Neuronal stem cell (in vitro differentiated cells): ENCODE measurements at regions not wholly inside any gene's neighbourhood (a gene's known extent, or its start where the extent isn't known, plus 50 kb on each side); places are given as distances from the start of the nearest gene placed in this dataset.
A peak's percentile ranks its signal among the peaks of the same experiment; 100 is the strongest.

Source experiments
- DNase-seq: peaks from one replicate; pipeline ENCODE4 v3.0.0-alpha.2; 2013; ENCODE audit warnings: low spot score
- H2AFZ ChIP-seq: one replicate; pipeline ENCODE4 v1.6.1; 2013; ENCODE audit warnings: mild to moderate bottlenecking, low read length, inconsistent platforms
- H2AK5ac ChIP-seq: 2 replicates; pipeline ENCODE4 v1.6.1; 2013; ENCODE audit warnings: low read depth, mild to moderate bottlenecking, inconsistent platforms, low read length, moderate library complexity, mixed read lengths
- H2BK120ac ChIP-seq: 2 replicates; pipeline ENCODE4 v1.6.1; 2013; ENCODE audit warnings: low read depth, mild to moderate bottlenecking, inconsistent platforms, low read length, moderate library complexity, mixed read lengths
- H2BK12ac ChIP-seq: one replicate; pipeline ENCODE4 v1.6.1; 2013; ENCODE audit warnings: low read length, inconsistent platforms
- H2BK15ac ChIP-seq: 2 replicates; pipeline ENCODE4 v1.6.1; 2013; ENCODE audit warnings: mild to moderate bottlenecking, low read length, inconsistent platforms, mixed read lengths
- H2BK5ac ChIP-seq: one replicate; pipeline ENCODE4 v1.6.1; 2013; ENCODE audit warnings: inconsistent platforms, mild to moderate bottlenecking, low read length, moderate library complexity
- H3K14ac ChIP-seq: one replicate; pipeline ENCODE4 v1.6.1; 2013; ENCODE audit warnings: low read length, inconsistent platforms
- H3K18ac ChIP-seq: 2 replicates; pipeline ENCODE4 v1.6.1; 2013; ENCODE audit warnings: low read length, inconsistent platforms
- H3K23ac ChIP-seq: 2 replicates; pipeline ENCODE4 v1.6.1; 2013; ENCODE audit warnings: low read depth, mild to moderate bottlenecking, mixed read lengths, low read length, inconsistent platforms; ENCODE audit not compliant: poor library complexity
- H3K27ac ChIP-seq: replicated peaks from 3 replicates; pipeline ENCODE4 v1.5.1; 2013; ENCODE audit warnings: low read length, inconsistent platforms
- H3K27me3 ChIP-seq, 3 experiments: 2 replicates each; pipeline ENCODE4 v1.6.1; 2013; ENCODE audit warnings: low read length in 3 of 3, mild to moderate bottlenecking in 2 of 3, inconsistent platforms in 1 of 3, low read depth in 1 of 3, mixed read lengths in 1 of 3, moderate library complexity in 1 of 3; ENCODE audit not compliant: control insufficient read depth in 3 of 3, insufficient read depth in 3 of 3
- H3K36me3 ChIP-seq, 2 donors: replicated peaks in 1 of 2; 2 replicates each; pipeline ENCODE4 v1.6.1; 2013; ENCODE audit warnings: low read length in 2 of 2; ENCODE audit not compliant: control insufficient read depth in 2 of 2, insufficient read depth in 2 of 2
- H3K4ac ChIP-seq: 2 replicates; pipeline ENCODE4 v1.6.1; 2013; ENCODE audit warnings: inconsistent platforms, mild to moderate bottlenecking, low read length, moderate library complexity
- H3K4me1 ChIP-seq, 2 donors: 1 replicate in 1 of 2; 2 replicates in 1 of 2; pipeline ENCODE4 v1.6.1; 2013; ENCODE audit warnings: low read length in 2 of 2, low read depth in 1 of 2; ENCODE audit not compliant: control insufficient read depth in 2 of 2, insufficient read depth in 1 of 2
- H3K4me2 ChIP-seq: one replicate; pipeline ENCODE4 v1.6.1; 2013; ENCODE audit warnings: mild to moderate bottlenecking, low read length, inconsistent platforms; ENCODE audit not compliant: insufficient read depth, poor library complexity, severe bottlenecking
- H3K4me3 ChIP-seq, 2 donors: 2 replicates each; pipeline ENCODE4 v1.5.1; 2013; ENCODE audit warnings: low read length in 2 of 2, mild to moderate bottlenecking in 2 of 2, inconsistent platforms in 1 of 2, moderate library complexity in 1 of 2
- H3K79me1 ChIP-seq: one replicate; pipeline ENCODE4 v1.6.1; 2013; ENCODE audit warnings: low read depth, mild to moderate bottlenecking, inconsistent platforms, low read length, moderate library complexity
- H3K9ac ChIP-seq: one replicate; pipeline ENCODE4 v1.6.1; 2013; ENCODE audit warnings: mild to moderate bottlenecking, low read depth, low read length, inconsistent platforms; ENCODE audit not compliant: poor library complexity
- H3K9me3 ChIP-seq, 2 donors: replicated peaks in 1 of 2; 2 replicates each; pipeline versions ENCODE3 to v1.6.1; 2013; ENCODE audit warnings: low read length in 2 of 2, mild to moderate bottlenecking in 2 of 2, inconsistent platforms in 1 of 2, low read depth in 1 of 2, mixed read lengths in 1 of 2, moderate library complexity in 1 of 2; ENCODE audit not compliant: control insufficient read depth in 2 of 2, insufficient read depth in 1 of 2
- H4K8ac ChIP-seq: one replicate; pipeline ENCODE4 v1.6.1; 2013; ENCODE audit warnings: low read depth, mild to moderate bottlenecking, inconsistent platforms, low read length, moderate library complexity
- H4K91ac ChIP-seq: one replicate; pipeline ENCODE4 v1.6.1; 2013; ENCODE audit warnings: low read length, low read depth, mild to moderate bottlenecking, inconsistent platforms; ENCODE audit not compliant: poor library complexity
- WGBS, 2 donors: extraction: QIAGEN DNeasy Blood & Tissue Kit; methylation state at CpG; one replicate each; pipeline ENCODE4 v1.1.7; 2013; ENCODE audit warnings: missing lambda C conversion rate in 2 of 2, mixed read lengths in 1 of 2; ENCODE audit not compliant: insufficient read length in 2 of 2, insufficient replicate concordance in 1 of 2; ENCODE audit errors: extremely low coverage in 2 of 2; 5-methylcytosine and 5-hydroxymethylcytosine counted together

GRCh38 chr12:46443594-46444263 is 71.2 kb upstream of the SLC38A2 start:
- Histone ChIP-seq H3K79me1 (no peaks in the 10 kb centered on the region), H3K18ac (peak overlapping the region; percentile 25), H3K23ac (no peak overlapping the region), H2BK12ac (no peak overlapping the region), H2BK15ac (no peak overlapping the region), H2AFZ (no peak overlapping the region), H2AK5ac (no peak overlapping the region), H4K8ac (no peak overlapping the region), H3K27ac (no peak overlapping the region), H3K14ac (no peak overlapping the region), H3K9me3 (no peaks in the 10 kb centered on the region), H3K4ac (no peak overlapping the region), H3K4me1 (no peaks in the 10 kb centered on the region), H3K27me3 (no peaks in the 10 kb centered on the region), H3K4me3 (no peak overlapping the region), H3K9ac (no peak overlapping the region), H3K36me3 (no peaks in the 10 kb centered on the region), H3K4me2 (no peak overlapping the region), H2BK5ac (no peak overlapping the region), H4K91ac (no peak overlapping the region), H2BK120ac (no peak overlapping the region)
- DNase-seq, result no peak
- WGBS, 2 donors, result no CpG with 5 or more reads among the region's 3 CpGs

- H3K14ac ChIP-seq, result no peak overlapping the region
- H2BK15ac ChIP-seq, result no peak overlapping the region
- no CpG with 5 or more reads among the region's 2 CpGs for WGBS, 2 donors
- H3K9me3 ChIP-seq, result no peaks in the 10 kb centered on the region
- H4K91ac ChIP-seq, result no peak overlapping the region
- no peaks in the 10 kb centered on the region for H3K79me1 ChIP-seq
- DNase-seq, result no peak
- H4K8ac ChIP-seq, result no peak overlapping the region
- H2BK5ac ChIP-seq, result no peak overlapping the region
- no peaks in the 10 kb centered on the region for H3K4me1 ChIP-seq
- no peak overlapping the region for H3K4me2 ChIP-seq
- no peak overlapping the region for H3K23ac ChIP-seq
- H3K18ac ChIP-seq, result no peak overlapping the region
- H3K27me3 ChIP-seq, result no peaks in the 10 kb centered on the region
- no peak overlapping the region for H3K27ac ChIP-seq
- no peak overlapping the region for H3K4ac ChIP-seq
- H3K9ac ChIP-seq, result no peak overlapping the region
- H2BK120ac ChIP-seq, result no peak overlapping the region
- H2BK12ac ChIP-seq, result no peak overlapping the region
- no peaks in the 10 kb centered on the region for H3K36me3 ChIP-seq
- H3K4me3 ChIP-seq, result no peak overlapping the region
- no peak overlapping the region for H2AK5ac ChIP-seq
- no peak overlapping the region for H2AFZ ChIP-seq
Measured at GRCh38 chr12:46442738-46443137, 70.2 kb upstream of the SLC38A2 start.

- Histone ChIP-seq H3K4ac (no peak overlapping the region), H3K27me3 (no peaks in the 10 kb centered on the region), H3K4me1 (no peaks in the 10 kb centered on the region), H3K14ac (no peak overlapping the region), H3K9me3 (no peaks in the 10 kb centered on the region), H3K23ac (no peak overlapping the region), H3K9ac (no peak overlapping the region), H3K36me3 (no peaks in the 10 kb centered on the region), H3K4me3 (no peak overlapping the region), H2BK5ac (no peak overlapping the region), H2AFZ (no peak overlapping the region), H2AK5ac (no peak overlapping the region), H3K79me1 (no peaks in the 10 kb centered on the region), H3K27ac (no peak overlapping the region), H3K4me2 (no peak overlapping the region), H2BK12ac (no peak overlapping the region), H2BK15ac (no peak overlapping the region), H3K18ac (no peak overlapping the region), H4K91ac (no peak overlapping the region), H4K8ac (no peak overlapping the region), H2BK120ac (no peak overlapping the region)
- no peak for DNase-seq
- no CpG with 5 or more reads among the region's 3 CpGs for WGBS, 2 donors
Measured at GRCh38 chr12:46442239-46442638, 69.7 kb upstream of the SLC38A2 start.

- Histone ChIP-seq H2AFZ (no peak overlapping the region), H2BK120ac (no peak overlapping the region), H2BK12ac (no peak overlapping the region), H4K8ac (no peak overlapping the region), H3K27me3 (no peaks in the 10 kb centered on the region), H4K91ac (no peak overlapping the region), H2BK15ac (no peak overlapping the region), H3K18ac (no peak overlapping the region), H2BK5ac (no peak overlapping the region), H2AK5ac (no peak overlapping the region), H3K4ac (no peak overlapping the region), H3K4me2 (no peak overlapping the region), H3K36me3 (no peaks in the 10 kb centered on the region), H3K23ac (no peak overlapping the region), H3K4me3 (no peak overlapping the region), H3K9me3 (no peaks in the 10 kb centered on the region), H3K14ac (no peak overlapping the region), H3K4me1 (no peaks in the 10 kb centered on the region), H3K9ac (no peak overlapping the region), H3K27ac (no peak overlapping the region), H3K79me1 (no peaks in the 10 kb centered on the region)
- no peak for DNase-seq
- WGBS, 2 donors, result no CpG with 5 or more reads among the region's 5 CpGs
Measured at GRCh38 chr12:46439793-46440511, 67.4 kb upstream of the SLC38A2 start.
